ENCODE measurements at regions not wholly inside any gene's neighbourhood (a gene's known extent, or its start where the extent isn't known, plus 50 kb on each side); places are given as distances from the start of the nearest gene placed in this dataset.

DNA sequence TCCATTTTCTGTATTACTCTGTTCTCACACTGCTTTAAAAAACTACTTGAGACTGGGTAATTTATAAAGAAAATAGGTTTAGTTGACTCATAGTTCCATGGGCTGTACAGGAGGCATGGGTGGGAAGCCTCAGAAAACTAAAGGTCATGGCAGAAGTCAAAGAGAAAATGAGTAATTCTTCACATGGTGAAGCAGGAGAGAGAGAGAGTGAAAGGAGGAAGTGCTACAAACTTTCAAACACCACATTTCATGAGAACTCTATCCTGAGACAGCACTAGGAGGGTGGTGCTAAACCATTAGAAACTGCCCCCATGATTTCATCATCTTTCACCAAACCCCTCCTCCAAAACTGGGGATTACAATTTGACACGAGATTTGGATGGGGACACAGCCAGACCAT is 108.0 kb upstream of the PBDC1 start (continued):
- TF ChIP-seq, protein P1, sequence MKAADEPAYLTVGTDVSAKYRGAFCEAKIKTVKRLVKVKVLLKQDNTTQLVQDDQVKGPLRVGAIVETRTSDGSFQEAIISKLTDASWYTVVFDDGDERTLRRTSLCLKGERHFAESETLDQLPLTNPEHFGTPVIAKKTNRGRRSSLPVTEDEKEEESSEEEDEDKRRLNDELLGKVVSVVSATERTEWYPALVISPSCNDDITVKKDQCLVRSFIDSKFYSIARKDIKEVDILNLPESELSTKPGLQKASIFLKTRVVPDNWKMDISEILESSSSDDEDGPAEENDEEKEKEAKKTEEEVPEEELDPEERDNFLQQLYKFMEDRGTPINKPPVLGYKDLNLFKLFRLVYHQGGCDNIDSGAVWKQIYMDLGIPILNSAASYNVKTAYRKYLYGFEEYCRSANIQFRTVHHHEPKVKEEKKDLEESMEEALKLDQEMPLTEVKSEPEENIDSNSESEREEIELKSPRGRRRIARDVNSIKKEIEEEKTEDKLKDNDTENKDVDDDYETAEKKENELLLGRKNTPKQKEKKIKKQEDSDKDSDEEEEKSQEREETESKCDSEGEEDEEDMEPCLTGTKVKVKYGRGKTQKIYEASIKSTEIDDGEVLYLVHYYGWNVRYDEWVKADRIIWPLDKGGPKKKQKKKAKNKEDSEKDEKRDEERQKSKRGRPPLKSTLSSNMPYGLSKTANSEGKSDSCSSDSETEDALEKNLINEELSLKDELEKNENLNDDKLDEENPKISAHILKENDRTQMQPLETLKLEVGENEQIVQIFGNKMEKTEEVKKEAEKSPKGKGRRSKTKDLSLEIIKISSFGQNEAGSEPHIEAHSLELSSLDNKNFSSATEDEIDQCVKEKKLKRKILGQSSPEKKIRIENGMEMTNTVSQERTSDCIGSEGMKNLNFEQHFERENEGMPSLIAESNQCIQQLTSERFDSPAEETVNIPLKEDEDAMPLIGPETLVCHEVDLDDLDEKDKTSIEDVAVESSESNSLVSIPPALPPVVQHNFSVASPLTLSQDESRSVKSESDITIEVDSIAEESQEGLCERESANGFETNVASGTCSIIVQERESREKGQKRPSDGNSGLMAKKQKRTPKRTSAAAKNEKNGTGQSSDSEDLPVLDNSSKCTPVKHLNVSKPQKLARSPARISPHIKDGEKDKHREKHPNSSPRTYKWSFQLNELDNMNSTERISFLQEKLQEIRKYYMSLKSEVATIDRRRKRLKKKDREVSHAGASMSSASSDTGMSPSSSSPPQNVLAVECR (CRISPR knock-in tag; IDR thresholded peaks at IDR 0.05; ENCODE audit: borderline replicate concordance) = no peak
- no peak for TF ChIP-seq IRF2 (CRISPR knock-in tag; IDR thresholded peaks at IDR 0.05)
- TF ChIP-seq SP140L (CRISPR knock-in tag; IDR thresholded peaks at IDR 0.05; ENCODE audit: borderline replicate concordance) = no peak
- TF ChIP-seq LRRFIP1 (CRISPR knock-in tag; conservative IDR thresholded peaks at IDR 0.05) = no peak
- no peak for TF ChIP-seq KLF11 (CRISPR knock-in tag; IDR thresholded peaks at IDR 0.05)
- no peak for TF ChIP-seq ZNF232 (CRISPR knock-in tag; IDR thresholded peaks at IDR 0.05; ENCODE audit: borderline replicate concordance)
- no peak for TF ChIP-seq ONECUT2 (CRISPR knock-in tag; IDR thresholded peaks at IDR 0.05)
- TF ChIP-seq ZNF224 (CRISPR knock-in tag; IDR thresholded peaks at IDR 0.05) = no peak
- no peak for TF ChIP-seq MAZ (IDR thresholded peaks at IDR 0.05; ENCODE audit: borderline replicate concordance, low read depth, low read length)
- TF ChIP-seq MAZ (CRISPR knock-in tag; IDR thresholded peaks at IDR 0.05; ENCODE audit: low read depth) = no peak
- TF ChIP-seq PHF8 (CRISPR knock-in tag; IDR thresholded peaks at IDR 0.05) = no peak
- no peak for TF ChIP-seq AKAP8 (CRISPR knock-in tag; IDR thresholded peaks at IDR 0.05)
- no peak for TF ChIP-seq PHB2 (IDR thresholded peaks at IDR 0.05; ENCODE audit: partially characterized antibody)
- no peak for TF ChIP-seq CBX1 (IDR thresholded peaks at IDR 0.05; ENCODE audit: low read depth)
- TF ChIP-seq HIVEP1 (CRISPR knock-in tag; IDR thresholded peaks at IDR 0.05) = no peak
- TF ChIP-seq ZNF234 (CRISPR knock-in tag; conservative IDR thresholded peaks at IDR 0.05) = no peak
- TF ChIP-seq ELF3 (CRISPR knock-in tag; IDR thresholded peaks at IDR 0.05) = no peak

All from HepG2 (cell line).